Neutrophil (primary cell): ENCODE measurements at regions not wholly inside any gene's neighbourhood (a gene's known extent, or its start where the extent isn't known, plus 50 kb on each side); places are given as distances from the start of the nearest gene placed in this dataset.

Source experiments
- H3K27ac ChIP-seq: fragments of 200-600 bp; sonication (generic); 2 replicates; pipeline ENCODE4 v1.5.1; 2016; ENCODE audit warnings: mild to moderate bottlenecking, moderate library complexity
- H3K27me3 ChIP-seq: fragments of 200-600 bp; sonication (generic); 2 replicates; pipeline ENCODE4 v1.6.0; 2016; ENCODE audit warnings: mild to moderate bottlenecking
- H3K36me3 ChIP-seq: fragments of 200-600 bp; sonication (generic); 2 replicates; pipeline ENCODE4 v1.5.1; 2017
- H3K4me1 ChIP-seq, 2 experiments: fragments of 200-600 bp in 1 of 2; sonication (generic) in 1 of 2; 1 replicate in 1 of 2; 2 replicates in 1 of 2; pipeline versions ENCODE4 v1.5.1 to v1.6.1; 2013 to 2016; ENCODE audit warnings: low read depth in 1 of 2, low read length in 1 of 2, mild to moderate bottlenecking in 1 of 2, moderate library complexity in 1 of 2; ENCODE audit not compliant: control insufficient read depth in 1 of 2, insufficient read depth in 1 of 2
- H3K4me3 ChIP-seq, 2 experiments: fragments of 200-600 bp in 1 of 2; sonication (generic) in 1 of 2; 1 replicate in 1 of 2; 2 replicates in 1 of 2; pipeline ENCODE4 v1.5.1; 2013 to 2016; ENCODE audit warnings: low read depth in 1 of 2, low read length in 1 of 2, mild to moderate bottlenecking in 1 of 2, moderate library complexity in 1 of 2
- H3K9me3 ChIP-seq: fragments of 200-600 bp; sonication (generic); 2 replicates; pipeline ENCODE4 v1.5.1; 2016
- CTCF ChIP-seq: fragments of 200-600 bp; sonication (generic); IDR thresholded peaks from 2 replicates; pipeline ENCODE4 v1.5.1; 2016; ENCODE audit warnings: antibody characterized with exemption

GRCh38 chr22:47297261-47298016 lies 535.0 kb downstream of the TBC1D22A start:
- no peak overlapping the region for H3K27ac ChIP-seq
- H3K4me1 ChIP-seq: no peaks in the 10 kb centered on the region
- H3K9me3 ChIP-seq: no peaks in the 10 kb centered on the region
- TF ChIP-seq CTCF: no peak
- no peaks in the 10 kb centered on the region for H3K36me3 ChIP-seq
- H3K4me3 ChIP-seq: no peak overlapping the region
- H3K27me3 ChIP-seq: no peaks in the 10 kb centered on the region

- no peak overlapping the region for H3K27ac ChIP-seq
- no peaks in the 10 kb centered on the region for H3K9me3 ChIP-seq
- no peak for TF ChIP-seq CTCF
- H3K4me3 ChIP-seq: no peak overlapping the region
- no peaks in the 10 kb centered on the region for H3K4me1 ChIP-seq
- no peaks in the 10 kb centered on the region for H3K27me3 ChIP-seq
- H3K36me3 ChIP-seq: no peaks in the 10 kb centered on the region
These were observed 534.2 kb downstream of the TBC1D22A start for GRCh38 chr22:47296405-47297260.

GRCh38 chr22:47295982-47296381 lies 533.5 kb downstream of the TBC1D22A start:
- no peak overlapping the region for H3K27ac ChIP-seq
- no peaks in the 10 kb centered on the region for H3K27me3 ChIP-seq
- H3K9me3 ChIP-seq: no peaks in the 10 kb centered on the region
- H3K4me3 ChIP-seq: no peak overlapping the region
- H3K4me1 ChIP-seq: no peaks in the 10 kb centered on the region
- TF ChIP-seq CTCF: no peak
- H3K36me3 ChIP-seq: no peaks in the 10 kb centered on the region

GRCh38 chr22:47295226-47295901 lies 532.9 kb downstream of the TBC1D22A start:
- Histone ChIP-seq H3K27me3 (no peaks in the 10 kb centered on the region), H3K4me1 (no peaks in the 10 kb centered on the region), H3K4me3 (no peak overlapping the region), H3K36me3 (no peaks in the 10 kb centered on the region), H3K9me3 (no peaks in the 10 kb centered on the region), H3K27ac (no peak overlapping the region)
- no peak for TF ChIP-seq CTCF

- no peaks in the 10 kb centered on the region for H3K4me1 ChIP-seq
- no peak for TF ChIP-seq CTCF
- H3K27ac ChIP-seq: no peak overlapping the region
- no peaks in the 10 kb centered on the region for H3K27me3 ChIP-seq
- H3K4me3 ChIP-seq: no peak overlapping the region
- no peaks in the 10 kb centered on the region for H3K9me3 ChIP-seq
- H3K36me3 ChIP-seq: no peaks in the 10 kb centered on the region
These were observed 532.1 kb downstream of the TBC1D22A start for GRCh38 chr22:47294576-47294975.
